ENCODE measurements at regions not wholly inside any gene's neighbourhood (a gene's known extent, or its start where the extent isn't known, plus 50 kb on each side); places are given as distances from the start of the nearest gene placed in this dataset.

DNA sequence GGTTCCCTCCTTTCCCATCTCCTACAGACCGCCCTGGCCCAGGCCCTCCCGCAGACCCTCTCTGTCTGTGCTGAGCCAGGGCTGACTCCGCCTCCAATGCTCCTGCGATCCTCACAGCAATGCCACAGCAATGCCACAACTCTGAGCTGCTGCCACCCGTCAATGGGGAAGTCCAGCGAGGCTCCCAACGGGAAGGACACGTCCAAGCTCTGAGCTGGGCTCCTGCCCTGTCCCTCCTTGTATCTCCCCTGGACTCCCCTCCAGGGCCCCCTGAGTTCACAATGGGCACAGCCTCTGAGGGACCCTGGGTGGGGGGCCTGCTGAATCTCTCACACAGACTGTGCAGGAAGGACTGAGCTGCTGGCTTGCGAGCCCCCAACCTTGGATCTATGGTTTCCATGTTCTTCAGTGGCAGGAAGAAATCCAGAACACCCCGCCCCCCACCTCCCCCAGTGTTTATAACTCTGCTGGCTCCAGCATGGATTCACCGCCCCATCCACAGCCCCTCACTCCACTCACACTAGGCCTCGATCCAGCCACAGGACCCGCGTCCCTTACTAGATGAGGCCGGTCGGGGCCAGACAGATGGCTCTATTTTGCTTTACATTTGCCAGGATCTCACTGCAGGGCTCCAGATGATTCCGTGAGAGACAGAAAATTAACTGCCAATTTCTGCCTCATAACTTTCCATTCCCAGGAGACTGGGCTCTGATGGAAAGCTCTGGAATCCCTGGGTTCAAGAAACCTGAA lies 338.0 kb downstream of the MATN1 start:
- no peak for TF ChIP-seq CTCF (conservative IDR thresholded peaks at IDR 0.05; ENCODE audit: low read depth)
- no peak for DNase-seq (ENCODE audit: low spot score)
- ChIA-PET POLR2A (ENCODE audit: low non-redundant PET) (no interaction called here), CTCF (no interaction called here)
- no peak overlapping the region for H3K27ac ChIP-seq

GRCh38 chr1:30384286-30385245 lies 338.8 kb downstream of the MATN1 start:
- CTCF ChIA-PET, result no interaction called here
- no peak for DNase-seq (ENCODE audit: low spot score)
- TF ChIP-seq CTCF (conservative IDR thresholded peaks at IDR 0.05; ENCODE audit: low read depth), result no peak
- no peak overlapping the region for H3K27ac ChIP-seq
- POLR2A ChIA-PET (ENCODE audit: low non-redundant PET), result no interaction called here

DNA sequence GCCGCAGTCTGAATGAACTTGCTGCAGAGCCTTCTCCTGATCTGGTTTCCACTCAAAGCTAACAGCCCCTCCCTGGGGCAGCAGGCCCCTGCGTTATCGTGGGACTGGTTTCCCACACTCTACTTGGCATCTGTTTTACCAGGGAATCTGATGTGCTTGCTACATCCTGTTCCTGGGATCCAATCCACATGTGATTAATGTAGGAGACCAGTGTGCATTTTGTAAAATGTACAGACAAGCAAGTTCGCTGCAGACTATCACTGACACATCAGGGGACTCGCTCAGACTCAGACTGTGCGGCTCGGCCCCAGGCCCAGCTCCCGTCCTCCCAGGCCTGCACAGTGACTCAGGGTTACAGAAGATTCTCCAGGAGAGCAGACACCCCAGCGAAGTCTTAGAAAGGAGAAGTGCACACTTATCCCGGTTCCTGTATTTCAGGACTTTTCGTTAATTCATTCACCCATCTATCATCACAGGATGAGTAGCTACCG lies 340.1 kb downstream of the MATN1 start:
- POLR2A ChIA-PET (ENCODE audit: low non-redundant PET), result no interaction called here
- DNase-seq (ENCODE audit: low spot score), result no peak
- CTCF ChIA-PET, result interaction anchor here (0.6 kb wide), 1 partner anchor 9 kb away, joined by 3 read pairs; no protein-coding TSS in a partner anchor
- H3K27ac ChIP-seq, result no peak overlapping the region
- no peak for TF ChIP-seq CTCF (conservative IDR thresholded peaks at IDR 0.05; ENCODE audit: low read depth)

DNA sequence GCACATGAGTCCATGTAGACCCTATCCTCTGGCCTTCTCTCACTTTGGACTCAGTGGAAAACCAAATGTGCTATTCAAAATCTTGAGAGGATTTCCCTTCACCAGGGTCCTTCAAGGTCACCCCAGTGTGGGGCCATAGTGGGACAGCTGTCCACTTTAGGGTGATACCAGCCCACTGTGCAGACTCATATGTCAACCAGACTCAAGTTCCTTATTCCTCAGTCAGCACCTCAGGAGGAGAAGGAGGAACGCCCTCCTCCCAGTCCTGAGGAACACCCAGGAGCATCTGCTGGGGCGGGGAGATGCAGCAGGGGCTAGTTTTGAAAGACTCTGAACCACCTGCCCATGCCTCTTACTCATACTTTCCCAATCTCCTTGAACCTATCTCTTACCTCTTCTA lies 340.9 kb downstream of the MATN1 start:
- TF ChIP-seq CTCF (conservative IDR thresholded peaks at IDR 0.05; ENCODE audit: low read depth), result no peak
- no peak overlapping the region for H3K27ac ChIP-seq
- POLR2A ChIA-PET (ENCODE audit: low non-redundant PET), result no interaction called here
- CTCF ChIA-PET, result interaction anchor here (0.6 kb wide), 1 partner anchor 8 kb away, joined by 3 read pairs; no protein-coding TSS in a partner anchor
- no peak for DNase-seq (ENCODE audit: low spot score)

DNA sequence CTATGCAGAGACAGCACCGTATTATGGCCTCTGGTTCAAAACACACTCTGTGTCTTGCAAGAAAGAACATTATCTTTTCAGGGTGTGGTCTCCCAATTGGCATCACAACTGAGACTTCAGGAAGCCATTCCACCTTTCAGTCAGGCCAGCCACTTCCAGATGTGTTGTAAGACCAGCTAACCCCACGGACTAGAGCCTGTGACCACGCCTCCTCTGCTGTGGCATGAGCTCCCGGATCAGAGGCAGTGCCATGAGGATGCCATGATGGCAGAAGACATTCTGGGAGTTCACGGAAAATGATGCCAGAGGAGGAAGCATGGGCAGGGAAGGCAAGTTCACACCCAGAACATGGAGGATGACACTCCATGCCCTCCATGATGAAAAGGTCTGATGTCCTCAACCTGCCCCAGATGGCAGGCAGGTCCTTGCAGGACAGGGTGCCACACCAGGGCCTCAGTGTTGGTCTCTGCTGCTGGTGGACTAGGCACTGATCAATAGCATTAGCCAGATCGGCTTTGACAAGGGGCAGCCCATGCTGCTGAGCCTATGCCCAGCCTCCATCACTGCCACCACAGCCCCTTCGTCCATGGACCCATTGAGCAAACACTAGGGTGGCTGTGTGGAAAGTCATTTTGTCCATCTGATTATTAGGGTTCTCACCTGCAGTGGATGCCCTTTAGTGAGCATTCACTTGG lies 341.6 kb downstream of the MATN1 start:
- TF ChIP-seq CTCF (conservative IDR thresholded peaks at IDR 0.05; ENCODE audit: low read depth), result no peak
- POLR2A ChIA-PET (ENCODE audit: low non-redundant PET), result no interaction called here
- no peak for DNase-seq (ENCODE audit: low spot score)
- CTCF ChIA-PET, result interaction anchor here (1.2 to 2.2 kb wide), 4 partner anchors 13 to 479 kb away, joined by 3 to 17 read pairs (median 5); no protein-coding TSS in a partner anchor
- no peak overlapping the region for H3K27ac ChIP-seq

DNA sequence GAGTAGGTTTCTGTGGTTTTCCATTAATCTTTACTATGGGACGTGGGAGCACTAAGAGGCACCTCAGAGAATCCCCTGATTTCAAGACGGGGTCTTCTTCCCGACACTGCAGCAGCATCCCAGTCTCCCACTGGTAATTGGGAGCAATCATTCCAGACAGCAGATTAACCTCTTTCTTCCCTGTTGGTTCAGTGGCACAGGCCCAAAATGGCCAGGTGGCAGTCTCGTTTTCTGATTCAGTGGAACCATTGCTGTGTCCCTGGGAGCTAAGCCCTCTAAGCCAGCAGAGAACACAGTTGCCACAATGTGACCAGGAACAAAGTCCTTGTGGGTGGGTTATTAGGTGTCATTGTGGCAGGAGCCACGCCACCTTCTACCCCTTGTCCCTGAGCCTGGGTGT lies 342.1 kb downstream of the MATN1 start:
- CTCF ChIA-PET, result interaction anchor here (0.5 to 2.2 kb wide), 18 partner anchors 8 to 1150 kb away, joined by 3 to 17 read pairs (median 5); partner anchors contain the start of gene MECR

More for the DNA sequence above, 342.1 kb downstream of the MATN1 start:
- DNase-seq (ENCODE audit: low spot score), result no peak
- no peak overlapping the region for H3K27ac ChIP-seq
- POLR2A ChIA-PET (ENCODE audit: low non-redundant PET), result no interaction called here
- no peak for TF ChIP-seq CTCF (conservative IDR thresholded peaks at IDR 0.05; ENCODE audit: low read depth)

All from RWPE1 (cell line).